Endothelial cell (in vitro differentiated cells): ENCODE measurements at regions not wholly inside any gene's neighbourhood (a gene's known extent, or its start where the extent isn't known, plus 50 kb on each side); places are given as distances from the start of the nearest gene placed in this dataset.
"Not testable (repeated sequence)": the region's sequence is repeated elsewhere in the genome, so short reads cannot be mapped to it uniquely, and the experiment has no call there.

ENCODE experiments used
- DNase-seq: peaks from one replicate; pipeline ENCODE4 v3.0.0; 2021; ENCODE audit warnings: low spot score
- H3K27ac Mint-ChIP-seq: one replicate; pipeline ENCODE4 v1.8.0; 2021; ENCODE audit warnings: mixed read lengths, inconsistent platforms; ENCODE audit not compliant: unreplicated experiment
- H3K27me3 Mint-ChIP-seq: one replicate; pipeline ENCODE4 v1.8.0; 2021; ENCODE audit warnings: mild to moderate bottlenecking, moderate library complexity, mixed read lengths, inconsistent platforms; ENCODE audit not compliant: unreplicated experiment
- H3K36me3 Mint-ChIP-seq: one replicate; pipeline ENCODE4 v1.8.0; 2021; ENCODE audit warnings: mild to moderate bottlenecking, low read depth, mixed read lengths, inconsistent platforms; ENCODE audit not compliant: unreplicated experiment
- H3K4me1 Mint-ChIP-seq: one replicate; pipeline ENCODE4 v1.8.0; 2021; ENCODE audit warnings: mild to moderate bottlenecking, mixed read lengths, inconsistent platforms; ENCODE audit not compliant: unreplicated experiment
- H3K4me3 Mint-ChIP-seq: one replicate; pipeline ENCODE4 v1.8.0; 2021; ENCODE audit warnings: mild to moderate bottlenecking, mixed read lengths, inconsistent platforms; ENCODE audit not compliant: unreplicated experiment
- H3K9me3 Mint-ChIP-seq: one replicate; pipeline ENCODE4 v1.8.0; 2021; ENCODE audit warnings: mixed read lengths, inconsistent platforms; ENCODE audit not compliant: unreplicated experiment
- TF ChIP-seq, protein P1 (sequence below): fragments of 200-600 bp; sonication (generic); IDR thresholded peaks from one replicate; pipeline ENCODE4 v1.5.0; 2021; ENCODE audit warnings: antibody characterized with exemption; ENCODE audit not compliant: unreplicated experiment

DNA sequence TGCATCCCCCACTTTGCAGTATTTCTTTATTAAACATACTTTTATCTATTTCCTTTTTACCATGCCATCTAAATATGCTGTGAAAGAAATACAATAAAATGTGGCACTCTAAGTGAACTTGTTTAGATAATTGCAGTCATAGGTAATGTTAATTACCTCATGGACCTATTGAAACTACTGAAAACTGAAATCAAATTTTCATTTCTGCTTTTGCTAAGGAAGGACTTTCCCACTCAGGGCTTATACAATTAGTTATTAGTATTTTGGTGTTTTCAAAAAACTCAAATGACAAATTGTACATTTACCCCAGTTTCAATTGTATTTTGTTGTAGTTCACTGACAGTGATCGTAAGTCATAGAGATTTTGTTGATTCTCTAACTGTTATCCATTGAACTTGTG, 88.4 kb downstream of the ID4 start:
- no peak for DNase-seq
- no peaks in the 10 kb centered on the region for H3K27me3 Mint-ChIP-seq
- H3K27ac Mint-ChIP-seq, result no peak overlapping the region
- H3K36me3 Mint-ChIP-seq, result no peaks in the 10 kb centered on the region
- no peaks in the 10 kb centered on the region for H3K4me1 Mint-ChIP-seq
- H3K4me3 Mint-ChIP-seq, result no peak overlapping the region
- H3K9me3 Mint-ChIP-seq, result no peaks in the 10 kb centered on the region
- TF ChIP-seq, protein P1, sequence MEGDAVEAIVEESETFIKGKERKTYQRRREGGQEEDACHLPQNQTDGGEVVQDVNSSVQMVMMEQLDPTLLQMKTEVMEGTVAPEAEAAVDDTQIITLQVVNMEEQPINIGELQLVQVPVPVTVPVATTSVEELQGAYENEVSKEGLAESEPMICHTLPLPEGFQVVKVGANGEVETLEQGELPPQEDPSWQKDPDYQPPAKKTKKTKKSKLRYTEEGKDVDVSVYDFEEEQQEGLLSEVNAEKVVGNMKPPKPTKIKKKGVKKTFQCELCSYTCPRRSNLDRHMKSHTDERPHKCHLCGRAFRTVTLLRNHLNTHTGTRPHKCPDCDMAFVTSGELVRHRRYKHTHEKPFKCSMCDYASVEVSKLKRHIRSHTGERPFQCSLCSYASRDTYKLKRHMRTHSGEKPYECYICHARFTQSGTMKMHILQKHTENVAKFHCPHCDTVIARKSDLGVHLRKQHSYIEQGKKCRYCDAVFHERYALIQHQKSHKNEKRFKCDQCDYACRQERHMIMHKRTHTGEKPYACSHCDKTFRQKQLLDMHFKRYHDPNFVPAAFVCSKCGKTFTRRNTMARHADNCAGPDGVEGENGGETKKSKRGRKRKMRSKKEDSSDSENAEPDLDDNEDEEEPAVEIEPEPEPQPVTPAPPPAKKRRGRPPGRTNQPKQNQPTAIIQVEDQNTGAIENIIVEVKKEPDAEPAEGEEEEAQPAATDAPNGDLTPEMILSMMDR, result no peak

DNA sequence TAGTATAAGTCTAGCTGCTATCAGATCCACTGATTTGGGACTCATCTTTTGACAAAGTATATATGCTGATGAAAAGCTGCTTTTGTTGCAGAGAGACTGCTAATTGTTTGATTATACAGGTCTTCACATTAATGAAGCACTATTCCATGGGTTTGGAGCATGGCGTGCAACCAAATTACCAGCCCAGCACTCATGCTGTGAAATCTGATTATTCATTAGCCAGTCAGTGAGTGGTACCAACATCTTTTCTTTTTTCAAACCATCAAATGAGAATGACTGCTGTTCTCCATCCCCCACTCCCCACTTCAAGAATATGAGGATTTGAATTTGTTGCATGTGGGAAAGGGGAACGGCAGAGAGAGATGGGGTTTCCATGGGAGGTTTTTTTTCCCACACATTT, 91.3 kb downstream of the ID4 start:
- TF ChIP-seq, protein P1, result no peak
- no peaks in the 10 kb centered on the region for H3K27me3 Mint-ChIP-seq
- H3K9me3 Mint-ChIP-seq, result no peaks in the 10 kb centered on the region
- H3K27ac Mint-ChIP-seq, result no peak overlapping the region
- no peak for DNase-seq
- no peaks in the 10 kb centered on the region for H3K36me3 Mint-ChIP-seq
- no peaks in the 10 kb centered on the region for H3K4me1 Mint-ChIP-seq
- H3K4me3 Mint-ChIP-seq, result no peak overlapping the region

DNA sequence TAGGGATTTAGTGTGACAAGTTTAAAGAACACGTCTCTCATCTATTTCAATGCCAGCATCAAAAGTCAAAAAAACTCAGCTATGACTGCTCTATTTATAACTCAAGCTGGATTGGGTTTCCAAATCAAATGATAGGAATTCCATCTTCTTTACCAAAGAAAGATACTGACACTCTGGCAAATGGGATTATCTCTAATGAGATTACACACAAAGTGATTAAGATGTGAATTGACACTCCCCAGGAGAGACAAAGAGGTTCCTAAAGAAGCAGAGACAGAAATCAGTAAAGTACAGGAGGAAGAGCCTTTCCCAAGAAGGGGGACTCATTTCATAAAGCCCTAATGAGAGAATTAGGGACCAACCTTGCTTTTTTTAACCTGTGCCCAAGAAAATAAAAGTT, 92.1 kb downstream of the ID4 start:
- H3K36me3 Mint-ChIP-seq, result no peaks in the 10 kb centered on the region
- no peaks in the 10 kb centered on the region for H3K27me3 Mint-ChIP-seq
- no peaks in the 10 kb centered on the region for H3K9me3 Mint-ChIP-seq
- TF ChIP-seq, protein P1, result no peak
- H3K4me1 Mint-ChIP-seq, result no peaks in the 10 kb centered on the region
- no peak overlapping the region for H3K27ac Mint-ChIP-seq
- DNase-seq, result no peak
- H3K4me3 Mint-ChIP-seq, result no peak overlapping the region

DNA sequence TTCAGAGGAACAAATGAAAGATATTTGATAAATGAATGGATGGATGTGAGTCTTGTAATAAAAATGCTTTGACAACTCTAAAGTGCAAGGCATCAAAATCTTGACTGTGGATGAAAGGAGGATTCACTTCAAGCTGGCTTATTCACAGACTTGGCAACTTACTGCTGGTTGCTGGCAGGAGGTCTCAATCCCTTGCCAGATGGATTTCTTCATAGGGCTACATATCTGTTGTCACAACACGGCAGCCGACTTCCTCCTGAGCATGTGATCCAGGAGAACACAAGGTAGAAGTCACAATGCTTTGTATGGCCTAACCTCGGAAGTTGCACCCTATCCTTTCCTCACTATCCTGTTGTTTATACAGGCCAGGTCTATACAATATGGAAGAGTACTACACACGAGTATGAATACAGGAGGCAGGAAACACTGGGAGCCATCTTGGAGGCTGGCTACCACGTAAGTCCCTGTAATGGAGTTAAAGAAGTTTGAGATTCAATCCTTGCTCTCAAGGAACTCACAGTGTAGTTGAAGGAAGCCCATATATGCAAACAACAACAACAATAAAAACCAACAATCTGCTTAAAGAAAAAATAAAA, 97.9 kb downstream of the ID4 start:
- H3K27ac Mint-ChIP-seq, result no peak overlapping the region
- DNase-seq, result no peak
- peaks cover 4% of the 10 kb centered on the region for H3K9me3 Mint-ChIP-seq
- no peaks in the 10 kb centered on the region for H3K4me1 Mint-ChIP-seq
- H3K27me3 Mint-ChIP-seq, result no peaks in the 10 kb centered on the region
- H3K36me3 Mint-ChIP-seq, result peaks cover 3% of the 10 kb centered on the region
- TF ChIP-seq, protein P1, result no peak
- H3K4me3 Mint-ChIP-seq, result no peak overlapping the region

DNA sequence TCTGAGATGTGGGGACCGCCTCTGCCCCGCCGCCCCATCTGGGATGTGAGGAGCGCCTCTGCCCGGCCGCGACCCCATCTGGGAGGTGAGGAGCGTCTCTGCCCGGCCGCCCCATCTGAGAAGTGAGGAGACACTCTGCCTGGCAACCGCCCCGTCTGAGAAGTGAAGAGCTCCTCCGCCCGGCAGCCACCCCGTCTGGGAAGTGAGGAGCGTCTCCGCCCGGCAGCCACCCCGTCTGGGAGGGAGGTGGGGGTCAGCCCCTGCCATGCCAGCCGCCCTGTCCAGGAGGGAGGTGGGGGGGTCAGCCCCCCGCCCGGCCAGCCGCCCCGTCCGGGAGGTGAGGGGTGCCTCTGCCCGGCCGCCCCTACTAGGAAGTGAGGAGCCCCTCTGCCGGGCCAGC, 102.2 kb downstream of the ID4 start:
- H3K27me3 Mint-ChIP-seq, H3K4me3 Mint-ChIP-seq, DNase-seq, H3K27ac Mint-ChIP-seq, H3K4me1 Mint-ChIP-seq, H3K36me3 Mint-ChIP-seq, H3K9me3 Mint-ChIP-seq: not testable (repeated sequence)

DNA sequence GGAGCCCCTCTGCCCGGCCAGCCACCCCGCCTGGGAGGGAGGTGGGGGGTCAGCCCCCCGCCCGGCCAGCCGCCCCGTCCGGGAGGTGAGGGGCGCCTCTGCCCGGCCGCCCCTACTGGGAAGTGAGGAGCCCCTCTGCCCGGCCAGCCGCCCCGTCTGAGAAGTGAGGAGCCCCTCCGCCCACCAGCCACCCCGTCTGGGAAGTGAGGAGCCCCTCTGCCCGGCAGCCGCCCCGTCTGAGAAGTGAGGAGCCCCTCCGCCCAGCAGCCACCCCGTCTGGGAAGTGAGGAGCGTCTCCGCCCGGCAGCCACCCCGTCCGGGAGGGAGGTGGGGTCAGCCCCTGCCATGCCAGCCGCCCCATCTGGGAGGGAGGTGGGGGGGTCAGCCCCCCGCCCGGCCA, 102.8 kb downstream of the ID4 start:
- H3K9me3 Mint-ChIP-seq, H3K4me1 Mint-ChIP-seq: not testable (repeated sequence)

More for the DNA sequence above, 102.8 kb downstream of the ID4 start:
- DNase-seq, H3K36me3 Mint-ChIP-seq, H3K27me3 Mint-ChIP-seq, H3K27ac Mint-ChIP-seq, H3K4me3 Mint-ChIP-seq: not testable (repeated sequence)
